Neural progenitor cell (in vitro differentiated cells): ENCODE measurements at regions not wholly inside any gene's neighbourhood (a gene's known extent, or its start where the extent isn't known, plus 50 kb on each side); places are given as distances from the start of the nearest gene placed in this dataset.

Experiments
- EZH2 ChIP-seq: fragments of 200-600 bp; sonication (generic); IDR thresholded peaks from 2 replicates; pipeline ENCODE4 v1.6.1; 2017; ENCODE audit warnings: antibody characterized with exemption, mild to moderate bottlenecking, moderate library complexity
- TF ChIP-seq, protein P1 (sequence below): fragments of 200-600 bp; sonication (generic); IDR thresholded peaks from 2 replicates; pipeline ENCODE4 v1.5.1; 2017; ENCODE audit warnings: antibody characterized with exemption, mild to moderate bottlenecking

DNA sequence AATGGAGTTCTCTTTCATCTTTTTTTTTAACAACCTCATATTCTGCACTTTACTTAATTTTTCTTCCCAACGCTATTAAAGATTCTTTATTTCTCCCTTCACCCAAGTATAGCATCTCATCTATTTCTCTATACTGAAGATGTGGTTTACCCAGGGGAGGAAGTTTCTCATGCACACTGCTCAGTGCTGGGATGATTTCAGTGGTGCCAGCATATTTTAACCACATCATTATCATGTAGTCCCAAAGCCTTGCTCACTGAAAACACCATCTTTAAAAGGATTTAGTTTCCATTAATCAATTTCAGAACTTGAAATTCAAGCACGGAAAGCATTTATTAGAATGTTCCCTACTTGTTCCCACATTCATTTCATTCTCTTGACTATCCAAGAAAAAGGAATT is 725.7 kb downstream of the USP25 start:
- TF ChIP-seq, protein P1, sequence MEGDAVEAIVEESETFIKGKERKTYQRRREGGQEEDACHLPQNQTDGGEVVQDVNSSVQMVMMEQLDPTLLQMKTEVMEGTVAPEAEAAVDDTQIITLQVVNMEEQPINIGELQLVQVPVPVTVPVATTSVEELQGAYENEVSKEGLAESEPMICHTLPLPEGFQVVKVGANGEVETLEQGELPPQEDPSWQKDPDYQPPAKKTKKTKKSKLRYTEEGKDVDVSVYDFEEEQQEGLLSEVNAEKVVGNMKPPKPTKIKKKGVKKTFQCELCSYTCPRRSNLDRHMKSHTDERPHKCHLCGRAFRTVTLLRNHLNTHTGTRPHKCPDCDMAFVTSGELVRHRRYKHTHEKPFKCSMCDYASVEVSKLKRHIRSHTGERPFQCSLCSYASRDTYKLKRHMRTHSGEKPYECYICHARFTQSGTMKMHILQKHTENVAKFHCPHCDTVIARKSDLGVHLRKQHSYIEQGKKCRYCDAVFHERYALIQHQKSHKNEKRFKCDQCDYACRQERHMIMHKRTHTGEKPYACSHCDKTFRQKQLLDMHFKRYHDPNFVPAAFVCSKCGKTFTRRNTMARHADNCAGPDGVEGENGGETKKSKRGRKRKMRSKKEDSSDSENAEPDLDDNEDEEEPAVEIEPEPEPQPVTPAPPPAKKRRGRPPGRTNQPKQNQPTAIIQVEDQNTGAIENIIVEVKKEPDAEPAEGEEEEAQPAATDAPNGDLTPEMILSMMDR = no peak
- no peak for TF ChIP-seq EZH2
